Vagina (tissue), 2 donors: ENCODE measurements at regions not wholly inside any gene's neighbourhood (a gene's known extent, or its start where the extent isn't known, plus 50 kb on each side); places are given as distances from the start of the nearest gene placed in this dataset.

Experiments
- POLR2A ChIP-seq, 2 donors: fragments of 450-650 bp; IDR thresholded peaks; one replicate each; pipeline ENCODE4 v1.6.1; 2017; ENCODE audit warnings: antibody characterized with exemption in 2 of 2, mild to moderate bottlenecking in 2 of 2, moderate library complexity in 2 of 2
- TF ChIP-seq, protein P1 (sequence below), 3 experiments: fragments of 450-650 bp in 2 of 3; fragments of 200-600 bp in 1 of 3; sonication (generic) in 1 of 3; IDR thresholded peaks; one replicate each; pipeline ENCODE4 v1.5.1; 2017 to 2019; ENCODE audit warnings: antibody characterized with exemption in 3 of 3, mild to moderate bottlenecking in 2 of 3, moderate library complexity in 2 of 3

DNA sequence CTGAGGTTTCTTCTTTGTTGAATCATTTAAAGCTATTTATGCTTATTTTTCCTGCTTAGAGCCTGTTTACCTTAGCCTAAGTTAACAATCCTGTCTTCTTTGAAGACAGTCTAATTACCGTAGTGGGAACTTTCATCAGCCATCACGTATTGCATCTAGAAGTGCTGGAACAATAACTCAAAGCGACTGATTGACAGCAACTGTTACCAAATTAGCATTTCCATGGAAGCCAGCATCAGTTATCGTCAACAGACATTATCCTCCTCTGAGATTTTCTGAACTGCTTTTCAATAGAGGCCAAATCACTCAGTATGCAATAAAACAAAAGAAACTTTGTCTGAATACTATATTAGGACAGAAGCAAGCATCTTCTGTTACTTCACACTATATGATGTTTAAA is 433.3 kb upstream of the SLITRK1 start:
- TF ChIP-seq, protein P1, sequence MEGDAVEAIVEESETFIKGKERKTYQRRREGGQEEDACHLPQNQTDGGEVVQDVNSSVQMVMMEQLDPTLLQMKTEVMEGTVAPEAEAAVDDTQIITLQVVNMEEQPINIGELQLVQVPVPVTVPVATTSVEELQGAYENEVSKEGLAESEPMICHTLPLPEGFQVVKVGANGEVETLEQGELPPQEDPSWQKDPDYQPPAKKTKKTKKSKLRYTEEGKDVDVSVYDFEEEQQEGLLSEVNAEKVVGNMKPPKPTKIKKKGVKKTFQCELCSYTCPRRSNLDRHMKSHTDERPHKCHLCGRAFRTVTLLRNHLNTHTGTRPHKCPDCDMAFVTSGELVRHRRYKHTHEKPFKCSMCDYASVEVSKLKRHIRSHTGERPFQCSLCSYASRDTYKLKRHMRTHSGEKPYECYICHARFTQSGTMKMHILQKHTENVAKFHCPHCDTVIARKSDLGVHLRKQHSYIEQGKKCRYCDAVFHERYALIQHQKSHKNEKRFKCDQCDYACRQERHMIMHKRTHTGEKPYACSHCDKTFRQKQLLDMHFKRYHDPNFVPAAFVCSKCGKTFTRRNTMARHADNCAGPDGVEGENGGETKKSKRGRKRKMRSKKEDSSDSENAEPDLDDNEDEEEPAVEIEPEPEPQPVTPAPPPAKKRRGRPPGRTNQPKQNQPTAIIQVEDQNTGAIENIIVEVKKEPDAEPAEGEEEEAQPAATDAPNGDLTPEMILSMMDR (IDR thresholded peaks at IDR 0.05): no peak
- no peak for TF ChIP-seq POLR2A (IDR thresholded peaks at IDR 0.05)
